Thoracic aorta (tissue), 2 donors: ENCODE measurements at regions not wholly inside any gene's neighbourhood (a gene's known extent, or its start where the extent isn't known, plus 50 kb on each side); places are given as distances from the start of the nearest gene placed in this dataset.

Experiments
- ATAC-seq: fragments of 150-250 bp; one replicate; pipeline ENCODE4 v1.8.0; 2017; ENCODE audit warnings: low read depth; ENCODE audit not compliant: insufficient number of reproducible peaks, low FRiP score
- DNase-seq: peaks from one replicate; pipeline ENCODE4 v3.0.0-alpha.2; 2020; ENCODE audit warnings: low spot score
- H3K27ac ChIP-seq, 2 donors: fragments of 200-600 bp; sonication (generic); 1 replicate in 1 of 2; 2 replicates in 1 of 2; pipeline ENCODE4 v1.5.1; 2016; ENCODE audit warnings: mild to moderate bottlenecking in 2 of 2, moderate library complexity in 2 of 2
- H3K27me3 ChIP-seq: fragments of 200-600 bp; sonication (generic); replicated peaks from 2 replicates; pipeline ENCODE4 v1.6.0; 2016; ENCODE audit warnings: mild to moderate bottlenecking; ENCODE audit not compliant: insufficient read depth
- H3K36me3 ChIP-seq: fragments of 200-600 bp; sonication (generic); one replicate; pipeline ENCODE4 v1.5.1; 2016
- H3K4me1 ChIP-seq, 2 donors: fragments of 200-600 bp; sonication (generic); 1 replicate in 1 of 2; 2 replicates in 1 of 2; pipeline versions ENCODE4 v1.5.1 to v1.6.0; 2016; ENCODE audit warnings: low read depth in 2 of 2, mild to moderate bottlenecking in 1 of 2; ENCODE audit not compliant: control insufficient read depth in 1 of 2
- H3K4me3 ChIP-seq: fragments of 200-600 bp; sonication (generic); 2 replicates; pipeline ENCODE4 v1.5.1; 2016; ENCODE audit warnings: mild to moderate bottlenecking
- H3K9me3 ChIP-seq: fragments of 200-600 bp; sonication (generic); 2 replicates; pipeline ENCODE4 v1.5.1; 2016
- CTCF ChIP-seq: fragments of 200-600 bp; sonication (generic); IDR thresholded peaks from one replicate; pipeline ENCODE4 v1.5.1; 2019; ENCODE audit warnings: antibody characterized with exemption

GRCh38 chr2:41457026-41457425, 590.8 kb upstream of the PKDCC start:
- no peak for TF ChIP-seq CTCF
- DNase-seq (no peak), ATAC-seq (no peak)
- no peaks in the 10 kb centered on the region for H3K36me3 ChIP-seq
- H3K27ac ChIP-seq = no peak overlapping the region
- H3K4me3 ChIP-seq = no peak overlapping the region
- H3K4me1 ChIP-seq = peaks cover 3 to 21% of the 10 kb centered on the region in 2 donors
- no peaks in the 10 kb centered on the region for H3K27me3 ChIP-seq
- no peaks in the 10 kb centered on the region for H3K9me3 ChIP-seq

GRCh38 chr2:41460661-41461060, 587.2 kb upstream of the PKDCC start:
- Histone ChIP-seq H3K4me1 (peaks cover 3 to 21% of the 10 kb centered on the region in 2 donors), H3K27me3 (no peaks in the 10 kb centered on the region), H3K9me3 (no peaks in the 10 kb centered on the region), H3K36me3 (no peaks in the 10 kb centered on the region), H3K27ac (no peak overlapping the region), H3K4me3 (no peak overlapping the region)
- ATAC-seq (no peak), DNase-seq (no peak)
- TF ChIP-seq CTCF = no peak

GRCh38 chr2:41464395-41464794, 583.4 kb upstream of the PKDCC start:
- DNase-seq = no peak
- no peak overlapping the region for H3K27ac ChIP-seq
- peaks cover 3 to 12% of the 10 kb centered on the region in 2 donors for H3K4me1 ChIP-seq
- no peak overlapping the region for H3K4me3 ChIP-seq
- no peaks in the 10 kb centered on the region for H3K9me3 ChIP-seq
- no peak for TF ChIP-seq CTCF
- no peaks in the 10 kb centered on the region for H3K36me3 ChIP-seq
- no peak for ATAC-seq
- H3K27me3 ChIP-seq = no peaks in the 10 kb centered on the region

- no peak overlapping the region for H3K27ac ChIP-seq
- H3K36me3 ChIP-seq = no peaks in the 10 kb centered on the region
- no peaks in the 10 kb centered on the region for H3K27me3 ChIP-seq
- no peaks in the 10 kb centered on the region for H3K9me3 ChIP-seq
- no peak overlapping the region for H3K4me3 ChIP-seq
- H3K4me1 ChIP-seq = no peaks in the 10 kb centered on the region
- no peak for TF ChIP-seq CTCF
- DNase-seq (no peak), ATAC-seq (no peak)
These were observed 571.9 kb upstream of the PKDCC start for GRCh38 chr2:41475959-41476358.

GRCh38 chr2:41482659-41483058, 565.2 kb upstream of the PKDCC start:
- ATAC-seq (no peak), DNase-seq (no peak)
- H3K27ac ChIP-seq = no peak overlapping the region
- peaks cover 6 to 26% of the 10 kb centered on the region in 2 donors for H3K4me1 ChIP-seq
- no peak for TF ChIP-seq CTCF
- no peaks in the 10 kb centered on the region for H3K9me3 ChIP-seq
- no peaks in the 10 kb centered on the region for H3K27me3 ChIP-seq
- H3K36me3 ChIP-seq = no peaks in the 10 kb centered on the region
- no peak overlapping the region for H3K4me3 ChIP-seq
